HG03103 (cell line): ENCODE measurements at regions not wholly inside any gene's neighbourhood (a gene's known extent, or its start where the extent isn't known, plus 50 kb on each side); places are given as distances from the start of the nearest gene placed in this dataset.

Experiments used
- ATAC-seq: cut with Tn5 transposase; IDR thresholded peaks from one replicate; pipeline ENCODE4 v1.9.1; 2021; ENCODE audit warnings: low read depth; ENCODE audit not compliant: unreplicated experiment

GRCh38 chr2:59077981-59078531 lies 836.9 kb upstream of the FANCL start:
- no peak for ATAC-seq

DNA sequence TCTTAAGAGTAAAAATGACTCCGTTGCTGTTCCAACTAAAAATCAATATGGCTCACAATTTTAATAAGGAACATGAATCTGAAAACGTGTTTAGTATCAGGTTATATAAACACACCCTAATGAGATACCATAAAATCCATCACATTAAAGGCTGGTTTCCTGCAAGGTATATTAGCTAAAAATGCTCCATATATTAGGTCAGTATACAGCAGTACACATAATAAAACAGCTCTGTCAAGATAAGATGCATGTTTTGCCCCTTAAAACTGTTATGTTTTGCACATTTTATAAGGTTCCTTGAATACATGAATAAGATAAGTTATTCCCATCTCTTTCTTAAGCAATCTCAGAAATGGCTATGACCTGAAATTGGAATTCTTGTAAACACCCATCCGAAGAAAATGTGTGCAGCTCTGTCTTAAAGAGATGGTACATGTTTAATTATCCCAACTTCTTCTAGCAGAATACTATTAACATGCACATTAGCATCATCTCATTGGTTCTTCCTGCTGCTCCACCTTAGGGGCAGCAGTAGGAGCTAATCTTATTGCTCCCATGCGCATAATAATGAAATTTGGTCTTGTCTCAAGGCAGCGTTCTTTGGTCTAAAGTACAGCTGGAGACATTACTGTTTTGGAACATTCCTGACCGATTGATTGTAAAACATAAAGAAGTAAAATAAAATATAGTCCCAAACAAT lies 836.1 kb upstream of the FANCL start:
- no peak for ATAC-seq

GRCh38 chr2:59076079-59076619 lies 835.0 kb upstream of the FANCL start:
- no peak for ATAC-seq

- no peak for ATAC-seq
Measured at GRCh38 chr2:59074071-59074470, 832.9 kb upstream of the FANCL start.

- no peak for ATAC-seq
Measured at GRCh38 chr2:59073286-59073685, 832.2 kb upstream of the FANCL start.

GRCh38 chr2:59068255-59068654 lies 827.1 kb upstream of the FANCL start:
- no peak for ATAC-seq

GRCh38 chr2:59066787-59067399 lies 825.8 kb upstream of the FANCL start:
- ATAC-seq, result no peak

GRCh38 chr2:59047373-59047995 lies 806.4 kb upstream of the FANCL start:
- no peak for ATAC-seq

- no peak for ATAC-seq
Measured at GRCh38 chr2:59046401-59047372, 805.6 kb upstream of the FANCL start.

- ATAC-seq, result no peak
Measured at GRCh38 chr2:59044736-59045135, 803.6 kb upstream of the FANCL start.

DNA sequence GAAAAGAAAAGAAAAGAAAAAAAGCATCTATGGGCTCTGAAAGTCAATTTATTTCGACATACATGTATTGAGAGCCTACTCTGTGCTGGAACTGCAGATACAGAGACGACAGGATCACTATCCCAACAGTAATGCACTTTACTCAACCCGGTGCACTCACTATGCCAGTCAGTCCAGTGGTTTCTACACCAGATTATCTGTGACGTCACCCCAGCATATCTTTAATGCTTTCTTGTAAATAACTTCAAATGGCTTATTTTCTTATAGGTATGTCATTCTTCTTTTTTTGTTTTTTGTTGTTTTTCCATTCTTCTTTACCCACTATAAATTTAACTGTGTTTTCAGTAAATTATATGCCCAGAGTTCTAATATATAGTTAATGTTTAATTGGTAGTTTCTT lies 800.0 kb upstream of the FANCL start:
- ATAC-seq, result no peak

DNA sequence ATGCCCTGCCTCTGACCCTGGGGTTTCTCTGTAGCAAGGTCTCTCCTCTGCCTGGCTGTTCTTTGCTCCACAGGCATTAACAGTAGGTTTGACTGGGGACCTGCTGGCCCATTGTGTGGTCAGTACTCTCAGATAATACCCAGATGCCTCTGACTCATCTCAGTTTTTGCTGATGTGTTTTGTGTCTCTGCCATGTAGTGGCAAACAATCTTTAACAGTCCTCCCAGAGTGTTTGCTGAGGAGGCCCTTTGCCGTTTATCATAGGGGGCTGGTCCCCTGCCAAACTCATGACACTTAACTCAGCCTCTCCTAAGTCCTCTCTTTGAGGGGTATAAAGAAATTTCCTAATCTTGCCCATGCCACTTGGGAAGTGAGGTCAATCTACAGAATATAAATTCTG lies 793.7 kb upstream of the FANCL start:
- no peak for ATAC-seq

GRCh38 chr2:59034106-59034505 lies 793.0 kb upstream of the FANCL start:
- no peak for ATAC-seq

DNA sequence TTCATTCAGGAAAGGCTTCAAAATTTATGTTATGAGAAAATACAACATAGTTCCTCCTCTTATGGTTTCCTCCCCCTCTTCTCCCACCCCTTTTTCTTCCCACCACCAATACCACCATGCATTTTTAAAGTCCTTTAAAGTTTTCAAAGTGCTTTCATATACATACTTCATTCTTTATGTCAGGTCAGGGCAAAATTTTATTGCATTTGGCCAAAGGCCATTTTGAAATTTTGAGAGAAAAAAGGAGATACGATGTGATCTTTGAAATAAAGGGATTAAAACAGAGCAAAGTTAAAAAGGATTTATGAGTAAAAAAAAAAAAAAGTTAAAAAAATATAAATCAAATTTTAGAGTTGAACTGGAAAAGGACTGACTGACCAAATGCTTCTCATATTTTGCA lies 792.5 kb upstream of the FANCL start:
- no peak for ATAC-seq

DNA sequence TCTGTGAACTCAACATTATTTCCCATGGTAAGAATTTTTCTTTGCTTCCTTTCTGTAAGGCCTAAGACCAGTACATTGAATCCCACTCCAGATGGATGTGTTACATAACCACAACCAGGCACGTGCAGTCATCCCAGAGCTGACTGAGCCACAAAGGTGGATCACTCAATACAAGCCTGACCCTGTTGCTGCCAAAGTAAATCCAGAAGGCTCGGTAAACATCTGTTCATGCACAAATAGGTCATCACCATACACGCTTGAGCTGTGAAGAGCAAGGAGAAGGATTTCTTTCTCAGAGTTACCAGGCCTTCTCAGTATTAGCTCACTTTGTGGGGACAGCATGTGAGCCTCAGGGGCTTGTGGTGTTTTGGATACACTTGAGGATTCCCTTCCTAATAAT lies 791.4 kb upstream of the FANCL start:
- ATAC-seq, result no peak

- ATAC-seq, result no peak
Measured at GRCh38 chr2:59029058-59029457, 787.9 kb upstream of the FANCL start.

GRCh38 chr2:59027320-59027719 lies 786.2 kb upstream of the FANCL start:
- ATAC-seq, result no peak

- no peak for ATAC-seq
Measured at GRCh38 chr2:59025157-59025757, 784.1 kb upstream of the FANCL start.

DNA sequence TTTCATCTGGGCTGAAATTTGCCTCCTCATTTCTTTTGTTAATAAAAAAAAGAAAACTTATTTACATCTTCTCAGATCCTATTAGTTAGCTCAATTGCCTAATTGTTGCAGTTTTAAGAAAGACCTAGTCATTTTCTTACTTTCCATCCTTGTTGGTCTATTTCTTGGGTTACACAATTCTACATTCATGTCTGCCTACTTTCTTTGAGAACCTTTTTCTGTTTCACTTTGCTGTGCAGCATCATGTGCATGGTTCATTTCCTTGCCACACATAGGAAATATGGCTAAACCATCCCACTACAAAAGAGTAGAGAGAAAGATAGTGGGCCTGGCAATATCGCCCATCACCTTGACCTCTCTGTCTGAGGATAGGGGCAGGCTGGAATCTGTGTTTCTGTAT lies 780.7 kb upstream of the FANCL start:
- ATAC-seq, result no peak

DNA sequence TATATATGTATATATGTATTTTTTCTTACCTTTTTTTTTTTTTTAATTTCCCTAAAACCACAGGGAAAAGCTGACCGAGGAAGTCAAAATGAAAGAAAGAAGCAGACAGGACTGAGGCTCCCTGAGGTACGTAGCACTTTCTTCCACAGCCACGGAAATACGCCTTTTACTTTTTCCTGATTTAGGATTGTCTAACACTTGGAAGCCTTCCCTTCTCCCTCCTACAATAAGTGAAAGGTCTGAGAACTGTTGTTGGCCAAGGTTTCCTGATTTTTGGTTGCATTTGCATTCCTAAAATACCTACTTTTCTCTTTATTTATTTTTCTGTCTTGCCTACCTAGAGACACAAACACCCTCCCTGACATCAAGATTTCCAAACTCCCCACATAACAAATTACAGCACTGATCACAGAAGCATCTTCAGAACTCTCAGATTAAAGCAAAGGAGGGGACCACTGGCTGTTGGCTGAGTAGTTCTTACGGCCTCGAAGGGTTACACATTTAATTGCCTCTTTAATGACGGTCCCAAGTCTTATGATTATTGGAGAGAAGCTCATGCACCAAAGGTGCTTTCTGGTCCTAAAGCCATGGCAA lies 778.5 kb upstream of the FANCL start:
- ATAC-seq, result no peak
